Eye (tissue), 1 donor: ENCODE measurements at regions not wholly inside any gene's neighbourhood (a gene's known extent, or its start where the extent isn't known, plus 50 kb on each side); places are given as distances from the start of the nearest gene placed in this dataset.

Experiments used
- DNase-seq: peaks from one replicate; pipeline ENCODE4 v3.0.0-alpha.2; 2015

- no peak for DNase-seq
Observed at GRCh38 chr10:58451193-58451889, 61.3 kb upstream of the BICC1 start.

- DNase-seq: no peak
Observed at GRCh38 chr10:58453105-58453504, 59.6 kb upstream of the BICC1 start.

GRCh38 chr10:58456179-58456578 is 56.5 kb upstream of the BICC1 start:
- DNase-seq: no peak

GRCh38 chr10:58457761-58458616 is 54.7 kb upstream of the BICC1 start:
- peak; percentile 48 for DNase-seq

GRCh38 chr10:58459069-58459468 is 53.6 kb upstream of the BICC1 start:
- no peak for DNase-seq

GRCh38 chr10:58460157-58460556 is 52.5 kb upstream of the BICC1 start:
- DNase-seq: no peak

- no peak for DNase-seq
Observed at GRCh38 chr10:58462863-58463507, 49.7 kb upstream of the BICC1 start.
